CD4-positive, alpha-beta T cell (primary cell): ENCODE measurements at regions not wholly inside any gene's neighbourhood (a gene's known extent, or its start where the extent isn't known, plus 50 kb on each side); places are given as distances from the start of the nearest gene placed in this dataset.

Source experiments
- ATAC-seq: fragments of 200-7000 bp; cut with Tn5 transposase; one replicate; pipeline ENCODE4 v1.10.0; 2022; ENCODE audit warnings: mild to moderate bottlenecking; ENCODE audit not compliant: poor library complexity
- CTCF ChIA-PET: fragments of 350-600 bp; sonication (Branson Sonifier 250); formaldehyde crosslinking; loops from one replicate; lab custom pipeline; 2021; ENCODE audit warnings: antibody characterized with exemption, inconsistent platforms; lab: Charles Lee
- POLR2A ChIA-PET: fragments of 350-600 bp; sonication (Branson Sonifier 250); formaldehyde crosslinking; loops from one replicate; lab custom pipeline; 2021; ENCODE audit warnings: antibody characterized with exemption, inconsistent platforms; lab: Charles Lee
- DNase-seq, 14 experiments: peaks; one replicate each; pipeline ENCODE4 v3.0.0-alpha.2; 2013 to 2020; ENCODE audit warnings: mixed read lengths in 2 of 14
- H3K27ac ChIP-seq, 2 donors: one replicate each; pipeline versions ENCODE4 v1.5.1 to v1.7.0; 2013; ENCODE audit warnings: low read length in 2 of 2, low read depth in 1 of 2, mild to moderate bottlenecking in 1 of 2
- H3K27me3 ChIP-seq, 2 experiments: 1 replicate in 1 of 2; 2 replicates in 1 of 2; pipeline versions ENCODE4 v1.6.1 to v1.7.0; 2013; ENCODE audit warnings: low read length in 2 of 2, control low read depth in 1 of 2, mild to moderate bottlenecking in 1 of 2, moderate library complexity in 1 of 2; ENCODE audit not compliant: insufficient read depth in 2 of 2, control insufficient read depth in 1 of 2
- H3K36me3 ChIP-seq: one replicate; pipeline ENCODE4 v1.6.1; 2013; ENCODE audit warnings: low read length, control low read depth; ENCODE audit not compliant: insufficient read depth
- H3K4me1 ChIP-seq: one replicate; pipeline ENCODE4 v1.6.1; 2013; ENCODE audit warnings: low read length, control low read depth; ENCODE audit not compliant: insufficient read depth
- H3K4me3 ChIP-seq: one replicate; pipeline ENCODE4 v1.5.1; 2013; ENCODE audit warnings: mild to moderate bottlenecking, low read length, moderate library complexity
- H3K9me3 ChIP-seq, 2 experiments: 1 replicate in 1 of 2; 2 replicates in 1 of 2; pipeline versions ENCODE4 v1.6.1 to v1.7.0; 2013; ENCODE audit warnings: low read length in 2 of 2, mild to moderate bottlenecking in 2 of 2, control low read depth in 1 of 2, moderate library complexity in 1 of 2; ENCODE audit not compliant: control insufficient read depth in 1 of 2, insufficient read depth in 1 of 2
- H3K27ac Mint-ChIP-seq: one replicate; pipeline ENCODE4 v1.8.0; 2020; ENCODE audit warnings: mixed read lengths
- H3K27me3 Mint-ChIP-seq: one replicate; pipeline ENCODE4 v1.8.0; 2021; ENCODE audit warnings: mixed read lengths
- H3K36me3 Mint-ChIP-seq: one replicate; pipeline ENCODE4 v1.8.0; 2021; ENCODE audit warnings: low read depth, mixed read lengths
- H3K4me1 Mint-ChIP-seq: one replicate; pipeline ENCODE4 v1.8.0; 2021; ENCODE audit warnings: low read depth, mixed read lengths
- H3K4me3 Mint-ChIP-seq: one replicate; pipeline ENCODE4 v1.8.0; 2020; ENCODE audit warnings: mild to moderate bottlenecking, mixed read lengths
- H3K9me3 Mint-ChIP-seq: one replicate; pipeline ENCODE4 v1.8.0; 2020; ENCODE audit warnings: mixed read lengths
- intact Hi-C, 2 experiments: fragments of 100-400 bp; cut with DNase I in 1 of 2; cut with micrococcal nuclease in 1 of 2; formaldehyde crosslinking; loops; one replicate each; pipeline versions ENCODE4 v1.15.1 to v1.9.0; 2023 to 2025; cut with DNase I, micrococcal nuclease
- TF ChIP-seq, protein P1 (sequence below): fragments of 200-600 bp; IDR thresholded peaks from one replicate; pipeline ENCODE4 v1.8.0; 2022; ENCODE audit warnings: antibody characterized with exemption, mild to moderate bottlenecking

GRCh38 chr1:170265234-170265633 lies 119.5 kb downstream of the NTMT2 start:
- Mint-ChIP-seq H3K9me3 (no peaks in the 10 kb centered on the region), H3K4me3 (no peak overlapping the region), H3K27me3 (peaks cover under 1% of the 10 kb centered on the region), H3K36me3 (no peaks in the 10 kb centered on the region), H3K4me1 (no peaks in the 10 kb centered on the region), H3K27ac (no peak overlapping the region)
- Histone ChIP-seq H3K36me3 (no peaks in the 10 kb centered on the region), H3K9me3 (no peaks in the 10 kb centered on the region), H3K27ac (no peak overlapping the region), H3K27me3 (no peaks in the 10 kb centered on the region), H3K4me3 (no peak overlapping the region), H3K4me1 (no peaks in the 10 kb centered on the region)
- DNase-seq (no peak), ATAC-seq (no peak)
- intact Hi-C loops: no loop called here
- ChIA-PET CTCF (no interaction called here), POLR2A (no interaction called here)
- TF ChIP-seq, protein P1, sequence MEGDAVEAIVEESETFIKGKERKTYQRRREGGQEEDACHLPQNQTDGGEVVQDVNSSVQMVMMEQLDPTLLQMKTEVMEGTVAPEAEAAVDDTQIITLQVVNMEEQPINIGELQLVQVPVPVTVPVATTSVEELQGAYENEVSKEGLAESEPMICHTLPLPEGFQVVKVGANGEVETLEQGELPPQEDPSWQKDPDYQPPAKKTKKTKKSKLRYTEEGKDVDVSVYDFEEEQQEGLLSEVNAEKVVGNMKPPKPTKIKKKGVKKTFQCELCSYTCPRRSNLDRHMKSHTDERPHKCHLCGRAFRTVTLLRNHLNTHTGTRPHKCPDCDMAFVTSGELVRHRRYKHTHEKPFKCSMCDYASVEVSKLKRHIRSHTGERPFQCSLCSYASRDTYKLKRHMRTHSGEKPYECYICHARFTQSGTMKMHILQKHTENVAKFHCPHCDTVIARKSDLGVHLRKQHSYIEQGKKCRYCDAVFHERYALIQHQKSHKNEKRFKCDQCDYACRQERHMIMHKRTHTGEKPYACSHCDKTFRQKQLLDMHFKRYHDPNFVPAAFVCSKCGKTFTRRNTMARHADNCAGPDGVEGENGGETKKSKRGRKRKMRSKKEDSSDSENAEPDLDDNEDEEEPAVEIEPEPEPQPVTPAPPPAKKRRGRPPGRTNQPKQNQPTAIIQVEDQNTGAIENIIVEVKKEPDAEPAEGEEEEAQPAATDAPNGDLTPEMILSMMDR: no peak

- POLR2A ChIA-PET: no interaction called here
- no peaks in the 10 kb centered on the region for H3K9me3 ChIP-seq
- H3K9me3 Mint-ChIP-seq: no peaks in the 10 kb centered on the region
- no peak for DNase-seq
- H3K27ac Mint-ChIP-seq: no peak overlapping the region
- H3K4me3 ChIP-seq: no peak overlapping the region
- no peak overlapping the region for H3K27ac ChIP-seq
- H3K27me3 ChIP-seq: peaks cover 0 to 7% of the 10 kb centered on the region in 2 experiments
- TF ChIP-seq, protein P1: no peak
- no peaks in the 10 kb centered on the region for H3K36me3 ChIP-seq
- peaks cover 6% of the 10 kb centered on the region for H3K27me3 Mint-ChIP-seq
- H3K4me1 ChIP-seq: no peaks in the 10 kb centered on the region
- H3K4me1 Mint-ChIP-seq: no peaks in the 10 kb centered on the region
- H3K4me3 Mint-ChIP-seq: no peak overlapping the region
- CTCF ChIA-PET: no interaction called here
- intact Hi-C loops: no loop called here
- no peaks in the 10 kb centered on the region for H3K36me3 Mint-ChIP-seq
- ATAC-seq: no peak
These were observed 121.6 kb downstream of the NTMT2 start for GRCh38 chr1:170267317-170267716.

GRCh38 chr1:170271430-170272161 lies 125.8 kb downstream of the NTMT2 start:
- intact Hi-C loops: no loop called here
- H3K27me3 ChIP-seq: peaks cover 0 to 17% of the 10 kb centered on the region in 2 experiments
- Mint-ChIP-seq H3K36me3 (no peaks in the 10 kb centered on the region), H3K27me3 (peaks cover 35% of the 10 kb centered on the region), H3K9me3 (no peaks in the 10 kb centered on the region), H3K4me3 (no peak overlapping the region), H3K4me1 (no peaks in the 10 kb centered on the region), H3K27ac (no peak overlapping the region)
- H3K4me1 ChIP-seq: no peaks in the 10 kb centered on the region
- H3K4me3 ChIP-seq: no peak overlapping the region
- TF ChIP-seq, protein P1: no peak
- ATAC-seq (no peak), DNase-seq (no peak)
- H3K27ac ChIP-seq: no peak overlapping the region
- H3K36me3 ChIP-seq: no peaks in the 10 kb centered on the region
- H3K9me3 ChIP-seq: no peaks in the 10 kb centered on the region
- ChIA-PET CTCF (no interaction called here), POLR2A (no interaction called here)
